Activated naive CD8-positive, alpha-beta T cell treated with anti-CD3 and anti-CD28 coated beads, Interleukin-2, amount 10 ng/mL, durations not matched to agents 7 days and 5 days (primary cell): ENCODE measurements at regions not wholly inside any gene's neighbourhood (a gene's known extent, or its start where the extent isn't known, plus 50 kb on each side); places are given as distances from the start of the nearest gene placed in this dataset.

Experiments used
- ATAC-seq: fragments of 150-1000 bp; cut with Tn5 transposase; one replicate; pipeline ENCODE4 v1.10.0; 2021; ENCODE audit warnings: low read depth, moderate library complexity
- POLR2A ChIA-PET: fragments of 350-600 bp; sonication (Branson Sonifier 250); formaldehyde crosslinking; loops from one replicate; lab custom pipeline; 2021; ENCODE audit warnings: antibody characterized with exemption; lab: Charles Lee
- DNase-seq: peaks from one replicate; pipeline ENCODE4 v3.0.0; 2021
- H3K27ac Mint-ChIP-seq: one replicate; pipeline ENCODE4 v1.8.0; 2022; ENCODE audit warnings: mild to moderate bottlenecking, mixed read lengths
- H3K27me3 Mint-ChIP-seq: one replicate; pipeline ENCODE4 v1.8.0; 2022; ENCODE audit warnings: mild to moderate bottlenecking, moderate library complexity, mixed read lengths
- H3K36me3 Mint-ChIP-seq: one replicate; pipeline ENCODE4 v1.8.0; 2021; ENCODE audit warnings: mild to moderate bottlenecking, mixed read lengths
- H3K4me1 Mint-ChIP-seq: one replicate; pipeline ENCODE4 v1.8.0; 2021; ENCODE audit warnings: mixed read lengths
- H3K4me3 Mint-ChIP-seq: one replicate; pipeline ENCODE4 v1.8.0; 2022; ENCODE audit warnings: mild to moderate bottlenecking, moderate library complexity, mixed read lengths
- H3K9me3 Mint-ChIP-seq: one replicate; pipeline ENCODE4 v1.8.0; 2021; ENCODE audit warnings: mixed read lengths

GRCh38 chr6:21455071-21455470 is 138.5 kb upstream of the SOX4 start:
- Mint-ChIP-seq H3K36me3 (no peaks in the 10 kb centered on the region), H3K4me1 (no peaks in the 10 kb centered on the region), H3K9me3 (no peaks in the 10 kb centered on the region), H3K27ac (no peak overlapping the region), H3K4me3 (no peak overlapping the region), H3K27me3 (peaks cover 11% of the 10 kb centered on the region)
- no peak for DNase-seq
- POLR2A ChIA-PET = no interaction called here
- ATAC-seq = no peak

DNA sequence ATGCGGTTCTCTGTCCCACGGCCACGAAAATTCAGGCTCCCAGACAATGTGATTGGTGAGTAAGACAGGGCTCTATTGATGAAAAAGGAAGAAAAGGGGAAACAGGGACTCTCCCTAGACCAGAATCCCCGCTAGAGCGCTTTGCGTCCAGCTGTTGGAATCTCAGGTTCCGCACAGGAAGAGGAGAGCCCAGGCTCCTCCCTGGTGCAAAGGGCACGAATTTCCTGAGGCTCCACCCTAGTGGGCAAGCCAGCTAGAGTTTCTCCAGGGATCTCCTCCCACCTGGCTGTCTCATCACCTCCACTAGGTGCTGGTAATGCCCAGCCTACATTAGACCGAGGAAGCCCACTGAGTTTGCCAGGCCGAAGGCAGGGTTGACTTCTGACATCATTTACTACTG is 135.9 kb upstream of the SOX4 start:
- Mint-ChIP-seq H3K4me1 (no peaks in the 10 kb centered on the region), H3K27me3 (peaks cover 9% of the 10 kb centered on the region), H3K27ac (no peak overlapping the region), H3K36me3 (no peaks in the 10 kb centered on the region), H3K4me3 (no peak overlapping the region), H3K9me3 (no peaks in the 10 kb centered on the region)
- POLR2A ChIA-PET = no interaction called here
- ATAC-seq (no peak), DNase-seq (no peak)

DNA sequence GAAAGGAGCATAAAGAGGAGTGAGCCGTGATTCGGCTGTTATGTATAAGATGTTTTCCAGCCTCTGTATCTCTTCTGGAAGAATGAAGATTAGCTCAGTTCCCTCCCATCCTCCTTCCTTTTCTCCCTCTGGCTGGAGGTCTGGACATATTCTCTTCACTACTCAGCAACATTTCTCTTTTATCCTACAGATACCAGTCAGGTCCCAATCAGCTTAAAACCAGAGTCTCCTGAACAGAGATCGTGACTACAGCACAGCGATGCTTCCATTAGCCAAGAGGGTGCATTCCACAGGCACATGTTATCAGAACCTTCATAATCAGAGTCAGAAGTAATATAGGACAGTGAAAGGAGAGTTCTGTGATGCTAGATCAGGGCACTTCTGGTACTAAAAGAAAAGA is 133.9 kb upstream of the SOX4 start:
- Mint-ChIP-seq H3K27me3 (peaks cover 11% of the 10 kb centered on the region), H3K27ac (no peak overlapping the region), H3K36me3 (no peaks in the 10 kb centered on the region), H3K4me1 (no peaks in the 10 kb centered on the region), H3K9me3 (no peaks in the 10 kb centered on the region), H3K4me3 (no peak overlapping the region)
- ATAC-seq (no peak), DNase-seq (no peak)
- POLR2A ChIA-PET = no interaction called here

DNA sequence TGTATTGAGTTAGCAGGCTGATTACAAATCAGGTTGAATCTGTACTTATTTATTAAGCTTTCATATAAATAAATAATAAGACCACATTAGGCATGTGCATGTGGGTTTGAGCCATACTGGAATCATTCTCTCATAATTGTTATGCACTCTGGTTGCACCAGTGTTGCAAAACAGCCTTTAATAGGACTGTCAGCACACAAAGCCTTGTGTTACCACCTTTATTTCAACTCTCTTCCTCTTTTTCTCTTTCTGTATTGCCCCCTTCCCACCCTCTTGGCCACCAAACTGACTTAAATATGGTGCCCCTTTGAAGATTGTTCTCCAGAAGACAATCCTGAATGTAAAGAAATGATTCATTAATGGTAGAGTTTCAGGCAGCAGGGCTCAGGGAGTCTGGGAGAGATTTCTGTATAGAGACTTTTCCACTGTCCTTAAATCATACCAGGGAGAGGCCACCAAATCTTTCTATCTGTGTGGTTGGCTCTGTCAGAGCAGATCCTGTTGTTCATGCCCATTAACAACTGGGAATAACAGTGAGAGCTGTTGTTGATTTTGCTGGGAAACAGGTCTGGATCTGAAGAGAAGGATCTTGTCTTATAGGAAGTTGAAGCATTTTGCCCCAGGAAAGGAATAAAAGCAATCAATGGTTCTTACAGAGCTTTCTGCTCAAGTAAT is 131.6 kb upstream of the SOX4 start:
- DNase-seq (no peak), ATAC-seq (no peak)
- Mint-ChIP-seq H3K27ac (no peak overlapping the region), H3K4me3 (no peak overlapping the region), H3K9me3 (no peaks in the 10 kb centered on the region), H3K36me3 (no peaks in the 10 kb centered on the region), H3K27me3 (peaks cover 11% of the 10 kb centered on the region), H3K4me1 (no peaks in the 10 kb centered on the region)
- POLR2A ChIA-PET = no interaction called here

DNA sequence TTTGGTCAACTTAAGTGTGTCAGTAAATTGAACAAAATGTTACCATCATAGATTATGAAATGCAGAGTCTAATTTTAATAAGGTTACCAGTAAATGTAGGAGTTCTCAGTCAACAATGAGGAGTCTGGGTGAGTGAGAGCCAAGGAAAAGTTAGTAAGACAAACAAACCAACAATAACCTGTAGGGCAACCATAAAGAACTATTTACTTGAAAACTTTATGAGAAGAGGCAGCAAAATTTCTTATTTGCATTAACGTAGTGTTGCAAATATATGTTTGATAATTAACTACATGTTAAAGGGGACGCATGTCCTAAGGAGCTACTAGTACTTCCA is 131.1 kb upstream of the SOX4 start:
- H3K27me3 Mint-ChIP-seq = peaks cover 11% of the 10 kb centered on the region
- H3K27ac Mint-ChIP-seq = no peak overlapping the region
- POLR2A ChIA-PET = no interaction called here
- ATAC-seq (no peak), DNase-seq (no peak)
- H3K9me3 Mint-ChIP-seq = no peaks in the 10 kb centered on the region
- no peak overlapping the region for H3K4me3 Mint-ChIP-seq
- no peaks in the 10 kb centered on the region for H3K4me1 Mint-ChIP-seq
- H3K36me3 Mint-ChIP-seq = no peaks in the 10 kb centered on the region

GRCh38 chr6:21467091-21467490 is 126.5 kb upstream of the SOX4 start:
- H3K4me1 Mint-ChIP-seq = no peaks in the 10 kb centered on the region
- no peak overlapping the region for H3K27ac Mint-ChIP-seq
- no peaks in the 10 kb centered on the region for H3K36me3 Mint-ChIP-seq
- H3K9me3 Mint-ChIP-seq = peaks cover 3% of the 10 kb centered on the region
- no peak overlapping the region for H3K4me3 Mint-ChIP-seq
- no peak for DNase-seq
- H3K27me3 Mint-ChIP-seq = peaks cover 18% of the 10 kb centered on the region
- POLR2A ChIA-PET = no interaction called here
- no peak for ATAC-seq

- Mint-ChIP-seq H3K36me3 (no peaks in the 10 kb centered on the region), H3K9me3 (peaks cover 3% of the 10 kb centered on the region), H3K27me3 (peaks cover 12% of the 10 kb centered on the region), H3K4me3 (no peak overlapping the region), H3K4me1 (no peaks in the 10 kb centered on the region), H3K27ac (no peak overlapping the region)
- DNase-seq (no peak), ATAC-seq (no peak)
- POLR2A ChIA-PET = no interaction called here
Measured at GRCh38 chr6:21468461-21468860, 125.1 kb upstream of the SOX4 start.

- Mint-ChIP-seq H3K4me1 (no peaks in the 10 kb centered on the region), H3K9me3 (peaks cover 3% of the 10 kb centered on the region), H3K4me3 (no peak overlapping the region), H3K27me3 (peaks cover 12% of the 10 kb centered on the region), H3K36me3 (no peaks in the 10 kb centered on the region), H3K27ac (no peak overlapping the region)
- DNase-seq (no peak), ATAC-seq (no peak)
- POLR2A ChIA-PET = no interaction called here
Measured at GRCh38 chr6:21469213-21469612, 124.3 kb upstream of the SOX4 start.

DNA sequence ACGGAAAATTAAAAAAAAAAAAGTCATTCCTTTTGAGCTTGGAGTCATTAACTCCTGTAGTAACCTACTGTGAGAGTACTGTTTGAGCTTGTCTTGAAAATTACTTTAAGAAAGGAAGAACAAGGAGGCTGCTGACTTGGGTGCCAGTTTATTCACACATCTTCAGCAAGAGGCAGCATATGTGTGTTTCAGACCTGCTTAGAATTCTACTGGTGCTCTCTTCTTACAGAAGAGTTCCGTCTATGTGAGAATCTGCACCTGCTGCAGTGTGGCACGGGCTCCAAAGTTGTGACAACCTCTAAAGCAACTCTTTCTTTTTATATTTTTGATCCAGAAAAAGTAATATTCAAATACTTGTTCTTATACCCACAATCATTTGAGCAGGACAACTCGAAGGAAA is 117.4 kb upstream of the SOX4 start:
- DNase-seq = no peak
- Mint-ChIP-seq H3K4me1 (no peaks in the 10 kb centered on the region), H3K27me3 (peaks cover 5% of the 10 kb centered on the region), H3K9me3 (peaks cover 3% of the 10 kb centered on the region), H3K27ac (no peak overlapping the region), H3K4me3 (no peak overlapping the region), H3K36me3 (no peaks in the 10 kb centered on the region)
- no peak for ATAC-seq
- POLR2A ChIA-PET = no interaction called here

DNA sequence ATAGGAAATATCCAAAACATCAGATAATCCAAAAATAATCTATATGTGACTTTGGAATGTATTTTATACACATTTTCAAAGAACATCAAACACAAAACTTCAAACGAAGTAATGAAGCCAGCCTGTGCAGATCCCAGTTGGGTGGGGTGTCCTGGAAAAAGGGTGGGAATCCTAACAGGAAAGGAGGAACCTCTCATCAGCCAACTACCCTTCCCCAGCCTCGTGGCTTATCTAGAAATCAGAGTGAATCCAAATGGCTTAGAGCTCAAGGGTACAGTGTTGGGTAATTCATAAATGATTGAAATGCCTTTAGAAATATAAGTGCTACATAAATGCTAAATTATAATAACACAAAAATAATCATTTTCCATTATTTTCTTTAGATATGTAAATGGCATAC is 115.1 kb upstream of the SOX4 start:
- POLR2A ChIA-PET = no interaction called here
- no peaks in the 10 kb centered on the region for H3K4me1 Mint-ChIP-seq
- no peak overlapping the region for H3K27ac Mint-ChIP-seq
- H3K36me3 Mint-ChIP-seq = no peaks in the 10 kb centered on the region
- DNase-seq (no peak), ATAC-seq (no peak)
- no peaks in the 10 kb centered on the region for H3K9me3 Mint-ChIP-seq
- H3K27me3 Mint-ChIP-seq = peaks cover 1% of the 10 kb centered on the region
- no peak overlapping the region for H3K4me3 Mint-ChIP-seq

GRCh38 chr6:21478883-21479539 is 114.5 kb upstream of the SOX4 start:
- Mint-ChIP-seq H3K36me3 (no peaks in the 10 kb centered on the region), H3K27ac (no peak overlapping the region), H3K9me3 (no peaks in the 10 kb centered on the region), H3K4me1 (no peaks in the 10 kb centered on the region), H3K4me3 (no peak overlapping the region), H3K27me3 (peaks cover 1% of the 10 kb centered on the region)
- DNase-seq (no peak), ATAC-seq (no peak)
- POLR2A ChIA-PET = no interaction called here

- no peaks in the 10 kb centered on the region for H3K9me3 Mint-ChIP-seq
- H3K4me3 Mint-ChIP-seq = no peak overlapping the region
- ATAC-seq (no peak), DNase-seq (no peak)
- H3K27ac Mint-ChIP-seq = no peak overlapping the region
- H3K36me3 Mint-ChIP-seq = no peaks in the 10 kb centered on the region
- no peaks in the 10 kb centered on the region for H3K27me3 Mint-ChIP-seq
- H3K4me1 Mint-ChIP-seq = no peaks in the 10 kb centered on the region
- POLR2A ChIA-PET = no interaction called here
Measured at GRCh38 chr6:21486115-21486514, 107.4 kb upstream of the SOX4 start.

- POLR2A ChIA-PET = no interaction called here
- H3K27me3 Mint-ChIP-seq = no peaks in the 10 kb centered on the region
- no peaks in the 10 kb centered on the region for H3K36me3 Mint-ChIP-seq
- no peaks in the 10 kb centered on the region for H3K9me3 Mint-ChIP-seq
- no peak for ATAC-seq
- DNase-seq = no peak
- H3K27ac Mint-ChIP-seq = no peak overlapping the region
- no peaks in the 10 kb centered on the region for H3K4me1 Mint-ChIP-seq
- no peak overlapping the region for H3K4me3 Mint-ChIP-seq
Measured at GRCh38 chr6:21489826-21490225, 103.7 kb upstream of the SOX4 start.

GRCh38 chr6:21491955-21492354 is 101.6 kb upstream of the SOX4 start:
- Mint-ChIP-seq H3K9me3 (no peaks in the 10 kb centered on the region), H3K36me3 (no peaks in the 10 kb centered on the region), H3K4me3 (no peak overlapping the region), H3K4me1 (no peaks in the 10 kb centered on the region), H3K27me3 (no peaks in the 10 kb centered on the region), H3K27ac (no peak overlapping the region)
- no peak for ATAC-seq
- DNase-seq = no peak
- POLR2A ChIA-PET = no interaction called here
